ENCODE measurements at regions not wholly inside any gene's neighbourhood (a gene's known extent, or its start where the extent isn't known, plus 50 kb on each side); places are given as distances from the start of the nearest gene placed in this dataset.

GRCh38 chr3:117629505-117629904 is 919.9 kb downstream of the TUSC7 start:
- no peak for TF ChIP-seq HDGF (IDR thresholded peaks at IDR 0.05; ENCODE audit: borderline replicate concordance)
- TF ChIP-seq ELF4 (IDR thresholded peaks at IDR 0.05): no peak
- TF ChIP-seq SP1 (IDR thresholded peaks at IDR 0.05): no peak
- TF ChIP-seq ARNT (IDR thresholded peaks at IDR 0.05): no peak
- TF ChIP-seq FOXM1 (IDR thresholded peaks at IDR 0.05; ENCODE audit: borderline replicate concordance): no peak
- TF ChIP-seq L3MBTL2 (conservative IDR thresholded peaks at IDR 0.05): no peak
- TF ChIP-seq SUZ12 (IDR thresholded peaks at IDR 0.05): no peak
- no peak for TF ChIP-seq BHLHE40 (IDR thresholded peaks at IDR 0.05; ENCODE audit: borderline replicate concordance)
